Calu3 (cell line): ENCODE measurements at regions not wholly inside any gene's neighbourhood (a gene's known extent, or its start where the extent isn't known, plus 50 kb on each side); places are given as distances from the start of the nearest gene placed in this dataset.

ENCODE experiments used
- BruUV-seq: library from RNA; stranded (reverse); fragments of 400-500 nt; replicated peaks from 2 replicates; lab custom pipeline; 2021; lab: Mats Ljungman, UMichigan
- CTCF ChIA-PET: fragments of 300-600 bp; sonication (Branson Sonifier 250); formaldehyde crosslinking; loops from one replicate; lab custom pipeline; 2022; ENCODE audit warnings: antibody characterized with exemption; lab: Charles Lee
- DNase-seq: peaks from one replicate; pipeline ENCODE4 v3.0.0; 2022
- H3K27ac Mint-ChIP-seq: one replicate; pipeline ENCODE4 v1.8.0; 2022; ENCODE audit warnings: mixed read lengths; ENCODE audit not compliant: unreplicated experiment
- H3K27me3 Mint-ChIP-seq: one replicate; pipeline ENCODE4 v1.8.0; 2022; ENCODE audit warnings: mixed read lengths; ENCODE audit not compliant: unreplicated experiment
- H3K36me3 Mint-ChIP-seq: one replicate; pipeline ENCODE4 v1.8.0; 2022; ENCODE audit warnings: mild to moderate bottlenecking, moderate library complexity, mixed read lengths; ENCODE audit not compliant: insufficient read depth, unreplicated experiment
- H3K4me1 Mint-ChIP-seq: one replicate; pipeline ENCODE4 v1.8.0; 2022; ENCODE audit warnings: mild to moderate bottlenecking, low read depth, mixed read lengths; ENCODE audit not compliant: unreplicated experiment
- H3K4me3 Mint-ChIP-seq: one replicate; pipeline ENCODE4 v1.8.0; 2022; ENCODE audit warnings: mild to moderate bottlenecking, low read depth, moderate library complexity, mixed read lengths; ENCODE audit not compliant: unreplicated experiment
- H3K9me3 Mint-ChIP-seq: one replicate; pipeline ENCODE4 v1.8.0; 2022; ENCODE audit warnings: low read depth, mixed read lengths; ENCODE audit not compliant: unreplicated experiment
- intact Hi-C: fragments of 100-400 bp; cut with micrococcal nuclease; formaldehyde crosslinking; loops from one replicate; pipeline ENCODE4 v1.10.0; 2022; ENCODE audit not compliant: unreplicated experiment
- TF ChIP-seq, protein P1 (sequence below): fragments of 200-600 bp; IDR thresholded peaks from one replicate; pipeline ENCODE4 v1.8.0; 2022; ENCODE audit warnings: antibody characterized with exemption; ENCODE audit not compliant: unreplicated experiment

DNA sequence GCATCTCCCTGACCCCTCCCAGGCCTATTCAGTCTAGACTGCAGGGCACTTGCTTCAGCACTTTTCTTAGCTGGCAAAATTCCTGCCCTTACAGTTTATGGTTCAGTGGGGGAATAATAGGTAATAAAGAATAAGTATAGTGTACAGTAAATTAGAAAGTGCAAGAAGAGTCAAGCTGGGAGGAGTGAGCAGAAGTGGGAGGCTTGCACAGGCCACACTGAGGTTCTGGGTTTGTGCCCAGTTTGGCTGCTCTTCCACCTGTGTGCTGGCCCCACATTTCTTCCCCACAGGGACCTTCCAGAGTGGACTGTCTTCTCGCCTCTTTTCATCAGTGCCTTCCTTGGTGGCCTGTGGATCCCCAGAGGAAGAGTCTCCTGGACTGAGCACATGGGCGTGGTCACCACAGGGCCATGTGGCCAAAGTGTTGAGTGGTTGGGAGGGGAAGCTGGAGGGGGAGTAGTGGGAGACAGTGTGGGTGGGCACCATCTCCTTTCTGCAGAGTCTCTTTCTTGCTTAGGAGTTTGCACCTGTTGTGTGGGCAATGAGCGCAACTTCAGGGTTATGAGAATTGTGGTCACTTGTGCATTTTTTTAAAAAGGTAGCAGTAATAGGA lies 128.6 kb upstream of the ZSWIM2 start:
- CTCF ChIA-PET, result no interaction called here
- H3K4me3 Mint-ChIP-seq, result no peak overlapping the region
- H3K4me1 Mint-ChIP-seq, result peaks cover 8% of the 10 kb centered on the region
- intact Hi-C loops, result no loop called here
- H3K27ac Mint-ChIP-seq, result no peak overlapping the region
- no peaks in the 10 kb centered on the region for H3K36me3 Mint-ChIP-seq
- no peak for DNase-seq
- no TSS peak for BruUV-seq
- H3K9me3 Mint-ChIP-seq, result no peaks in the 10 kb centered on the region
- no peaks in the 10 kb centered on the region for H3K27me3 Mint-ChIP-seq
- TF ChIP-seq, protein P1, sequence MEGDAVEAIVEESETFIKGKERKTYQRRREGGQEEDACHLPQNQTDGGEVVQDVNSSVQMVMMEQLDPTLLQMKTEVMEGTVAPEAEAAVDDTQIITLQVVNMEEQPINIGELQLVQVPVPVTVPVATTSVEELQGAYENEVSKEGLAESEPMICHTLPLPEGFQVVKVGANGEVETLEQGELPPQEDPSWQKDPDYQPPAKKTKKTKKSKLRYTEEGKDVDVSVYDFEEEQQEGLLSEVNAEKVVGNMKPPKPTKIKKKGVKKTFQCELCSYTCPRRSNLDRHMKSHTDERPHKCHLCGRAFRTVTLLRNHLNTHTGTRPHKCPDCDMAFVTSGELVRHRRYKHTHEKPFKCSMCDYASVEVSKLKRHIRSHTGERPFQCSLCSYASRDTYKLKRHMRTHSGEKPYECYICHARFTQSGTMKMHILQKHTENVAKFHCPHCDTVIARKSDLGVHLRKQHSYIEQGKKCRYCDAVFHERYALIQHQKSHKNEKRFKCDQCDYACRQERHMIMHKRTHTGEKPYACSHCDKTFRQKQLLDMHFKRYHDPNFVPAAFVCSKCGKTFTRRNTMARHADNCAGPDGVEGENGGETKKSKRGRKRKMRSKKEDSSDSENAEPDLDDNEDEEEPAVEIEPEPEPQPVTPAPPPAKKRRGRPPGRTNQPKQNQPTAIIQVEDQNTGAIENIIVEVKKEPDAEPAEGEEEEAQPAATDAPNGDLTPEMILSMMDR, result no peak

- no peaks in the 10 kb centered on the region for H3K9me3 Mint-ChIP-seq
These were observed 127.4 kb upstream of the ZSWIM2 start for GRCh38 chr2:186976329-186976728.

DNA sequence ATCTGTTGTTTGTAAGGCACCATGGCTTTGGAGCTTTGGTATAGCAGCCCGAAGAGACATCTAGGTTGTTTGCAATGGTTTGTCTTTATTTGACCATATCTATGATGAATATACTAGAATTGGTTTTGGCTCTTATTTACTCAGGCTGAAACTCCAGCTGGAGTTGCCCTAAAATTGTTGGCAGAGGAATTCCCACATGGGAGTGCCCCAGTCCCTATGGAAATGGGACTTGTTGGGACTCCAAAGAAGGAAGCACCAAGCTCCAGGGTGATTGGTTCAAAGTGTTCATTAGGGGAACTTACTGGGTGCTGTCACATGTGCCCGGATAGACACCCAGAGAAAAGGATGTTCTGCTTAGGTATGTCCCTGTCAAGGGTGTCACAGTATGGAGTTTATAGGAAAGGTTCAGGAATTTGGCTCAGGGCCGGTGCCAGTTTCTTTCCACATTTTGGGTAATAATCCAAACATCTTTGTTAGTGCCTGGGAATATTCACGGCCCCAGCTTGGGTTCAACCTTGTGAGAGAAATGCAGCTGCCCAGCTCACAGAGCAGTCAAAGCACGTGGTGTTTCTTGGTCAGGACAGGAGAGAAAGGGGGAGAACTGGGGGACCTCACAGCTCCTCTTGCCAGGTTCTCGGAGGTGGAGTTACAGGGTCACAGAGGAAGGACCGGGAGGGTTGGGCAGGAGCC lies 123.5 kb upstream of the ZSWIM2 start:
- DNase-seq, result no peak
- Mint-ChIP-seq H3K4me1 (peaks cover 8% of the 10 kb centered on the region), H3K4me3 (no peak overlapping the region), H3K27me3 (no peaks in the 10 kb centered on the region), H3K36me3 (no peaks in the 10 kb centered on the region), H3K9me3 (no peaks in the 10 kb centered on the region), H3K27ac (no peak overlapping the region)
- CTCF ChIA-PET, result no interaction called here
- BruUV-seq, result no TSS peak
- intact Hi-C loops, result no loop called here
- TF ChIP-seq, protein P1, result no peak

More at GRCh38 chr2:186976329-186976728, 127.4 kb upstream of the ZSWIM2 start:
- TF ChIP-seq, protein P1, result no peak
- Mint-ChIP-seq H3K4me3 (no peak overlapping the region), H3K4me1 (peaks cover 8% of the 10 kb centered on the region), H3K27me3 (no peaks in the 10 kb centered on the region), H3K27ac (no peak overlapping the region), H3K36me3 (no peaks in the 10 kb centered on the region)
- no peak for DNase-seq
- intact Hi-C loops, result no loop called here
- CTCF ChIA-PET, result no interaction called here
- BruUV-seq, result no TSS peak

GRCh38 chr2:186968277-186968676 lies 119.3 kb upstream of the ZSWIM2 start:
- Mint-ChIP-seq H3K9me3 (no peaks in the 10 kb centered on the region), H3K4me3 (no peak overlapping the region), H3K4me1 (no peaks in the 10 kb centered on the region), H3K27me3 (no peaks in the 10 kb centered on the region), H3K27ac (no peak overlapping the region), H3K36me3 (no peaks in the 10 kb centered on the region)
- no TSS peak for BruUV-seq
- no peak for DNase-seq
- TF ChIP-seq, protein P1, result no peak
- CTCF ChIA-PET, result no interaction called here
- intact Hi-C loops, result no loop called here
